HG03025 (cell line): ENCODE measurements at regions not wholly inside any gene's neighbourhood (a gene's known extent, or its start where the extent isn't known, plus 50 kb on each side); places are given as distances from the start of the nearest gene placed in this dataset.

Source experiments
- ATAC-seq: cut with Tn5 transposase; IDR thresholded peaks from one replicate; pipeline ENCODE4 v1.9.1; 2021; ENCODE audit warnings: mild to moderate bottlenecking, moderate library complexity; ENCODE audit not compliant: unreplicated experiment, low FRiP score

- no peak for ATAC-seq
Measured at GRCh38 chr9:113646946-113647914, 183.7 kb downstream of the RGS3 start.

GRCh38 chr9:113648048-113648447 is 184.5 kb downstream of the RGS3 start:
- ATAC-seq = no peak

DNA sequence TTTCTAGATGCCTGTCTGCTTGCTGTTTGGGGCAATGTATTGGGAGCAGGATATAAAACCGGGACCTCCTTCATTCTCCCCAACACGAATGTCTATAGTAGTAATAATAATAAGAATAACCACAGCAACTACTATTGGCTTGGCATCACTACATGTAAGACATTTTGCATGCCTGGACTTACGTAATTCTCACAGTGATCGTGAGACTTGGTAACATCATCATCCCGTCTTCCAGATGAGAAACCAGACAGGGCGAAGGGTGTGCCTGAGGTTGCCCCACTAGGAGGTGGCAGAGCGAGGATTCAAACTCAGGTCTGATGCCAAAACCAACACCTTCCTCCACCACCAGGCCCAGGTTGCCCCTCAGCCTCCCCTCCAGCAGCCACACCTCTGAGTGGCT is 185.1 kb downstream of the RGS3 start:
- ATAC-seq = no peak

DNA sequence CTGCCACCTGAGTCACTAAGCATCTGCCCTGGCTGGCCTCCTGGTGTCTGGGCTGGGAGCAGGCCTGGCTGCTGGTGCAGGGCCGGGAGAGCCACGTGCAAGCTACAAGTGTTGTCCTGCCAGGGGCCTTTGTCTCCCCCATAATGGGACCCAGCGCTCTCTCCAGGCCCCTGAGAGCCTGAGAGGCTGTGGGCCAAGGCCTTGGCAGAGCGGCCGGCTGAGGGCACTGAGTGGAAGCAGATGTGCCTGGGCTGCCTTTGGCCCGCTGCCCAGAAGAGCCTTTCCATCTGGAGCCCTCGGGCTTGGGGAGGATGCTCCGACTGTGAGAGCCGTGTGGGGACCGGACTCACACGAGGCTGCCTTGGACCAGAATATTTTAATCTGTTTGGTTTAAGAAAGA is 185.5 kb downstream of the RGS3 start:
- ATAC-seq = no peak

DNA sequence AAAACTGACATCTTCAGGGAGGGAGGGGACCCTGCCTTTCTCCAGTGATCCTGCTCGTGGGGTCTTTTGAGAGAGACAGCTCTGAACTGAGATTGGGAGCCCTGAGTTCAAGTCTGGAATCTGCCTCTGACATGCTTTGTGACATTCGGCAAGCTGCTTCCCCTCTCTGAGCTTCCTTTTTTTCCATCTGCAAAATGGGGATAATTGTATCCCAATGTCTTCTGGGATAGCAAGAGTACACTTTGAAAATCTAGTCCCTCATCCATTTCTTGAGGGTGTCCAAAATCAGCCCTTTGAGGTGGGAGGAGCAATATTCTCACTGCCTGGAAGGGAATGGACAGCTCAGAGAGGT is 186.3 kb downstream of the RGS3 start:
- no peak for ATAC-seq

GRCh38 chr9:113650207-113651131 is 186.9 kb downstream of the RGS3 start:
- no peak for ATAC-seq

GRCh38 chr9:113651896-113652295 is 188.4 kb downstream of the RGS3 start:
- no peak for ATAC-seq

DNA sequence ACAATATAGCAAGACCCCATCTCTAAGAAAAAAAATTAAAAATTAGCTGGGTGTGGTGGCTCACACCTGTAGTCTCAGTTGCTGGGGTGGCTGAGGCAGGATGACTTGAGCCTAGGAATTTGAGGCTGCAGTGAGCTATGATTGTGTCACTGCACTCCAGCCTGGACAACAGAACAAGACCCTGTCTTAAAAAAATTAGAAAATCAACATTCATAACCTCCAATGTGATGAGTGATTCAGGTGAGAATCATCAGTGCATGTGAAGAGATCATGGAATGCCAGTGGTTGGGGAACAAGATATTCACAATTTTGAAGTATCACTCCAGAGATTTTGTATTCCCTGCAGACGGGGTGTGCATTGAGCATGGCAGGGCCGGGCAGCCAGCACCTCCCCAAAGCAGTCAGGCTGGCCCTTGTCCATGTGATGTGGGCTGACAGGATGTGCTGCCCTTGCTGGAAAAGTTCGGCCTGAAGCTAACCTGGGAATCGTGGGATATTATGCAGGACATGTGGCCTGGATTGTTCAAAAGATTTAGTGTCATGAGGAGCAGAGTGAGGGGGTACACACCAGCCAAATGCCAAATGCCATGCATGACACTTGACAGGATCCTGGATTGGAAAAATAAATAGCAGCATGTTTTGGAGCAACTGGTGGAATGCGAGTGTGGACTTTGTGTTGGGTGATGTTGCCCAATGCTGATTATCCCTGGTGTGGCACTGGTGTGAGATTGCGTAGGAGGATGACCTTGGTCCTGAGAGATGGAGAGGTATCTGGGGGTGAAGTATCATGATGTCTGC is 189.0 kb downstream of the RGS3 start:
- no peak for ATAC-seq

GRCh38 chr9:113653746-113654604 is 190.4 kb downstream of the RGS3 start:
- no peak for ATAC-seq

DNA sequence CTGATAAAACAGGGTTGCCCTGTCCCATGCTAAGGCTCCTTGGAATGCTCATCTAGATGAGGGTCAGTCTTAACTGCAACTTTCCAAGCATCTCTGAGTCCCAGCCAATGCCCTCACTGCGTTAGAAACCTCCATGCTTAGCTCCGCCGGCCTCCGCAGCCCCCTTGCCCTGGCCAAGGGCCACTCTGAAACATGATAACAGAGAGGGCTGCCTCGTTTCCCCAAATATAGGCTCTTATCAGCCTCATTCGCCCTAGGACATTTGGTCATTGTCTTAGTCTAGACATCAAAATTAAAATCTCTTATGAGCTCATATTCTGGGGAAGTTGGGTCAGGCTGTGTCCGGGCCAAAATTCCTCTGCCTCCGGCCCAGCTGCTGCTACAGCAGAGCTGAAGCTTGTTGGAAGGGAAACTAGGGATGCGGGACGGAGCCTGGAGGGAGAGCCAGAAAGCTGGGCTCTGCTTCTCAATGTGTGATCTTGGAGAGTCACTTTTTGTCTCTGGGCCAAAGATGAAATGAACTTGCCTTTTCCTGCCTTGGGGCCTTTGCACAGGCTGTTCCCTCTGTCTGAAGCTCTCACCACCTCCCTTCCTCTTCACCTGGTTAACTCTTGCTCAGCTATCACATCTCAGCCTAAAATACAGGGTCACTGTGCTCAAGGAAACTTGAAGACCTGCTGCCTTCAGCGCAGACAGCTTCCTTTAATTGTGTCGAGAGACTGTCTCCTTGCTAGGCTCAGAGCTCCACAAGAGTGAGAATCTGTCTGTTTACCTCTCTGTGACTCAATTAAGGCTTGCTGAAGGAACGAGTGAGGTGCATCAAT is 191.3 kb downstream of the RGS3 start:
- no peak for ATAC-seq

GRCh38 chr9:113656771-113657670 is 193.5 kb downstream of the RGS3 start:
- ATAC-seq = no peak

- peak; percentile 70 for ATAC-seq
Measured at GRCh38 chr9:113657765-113658544, 194.4 kb downstream of the RGS3 start.

DNA sequence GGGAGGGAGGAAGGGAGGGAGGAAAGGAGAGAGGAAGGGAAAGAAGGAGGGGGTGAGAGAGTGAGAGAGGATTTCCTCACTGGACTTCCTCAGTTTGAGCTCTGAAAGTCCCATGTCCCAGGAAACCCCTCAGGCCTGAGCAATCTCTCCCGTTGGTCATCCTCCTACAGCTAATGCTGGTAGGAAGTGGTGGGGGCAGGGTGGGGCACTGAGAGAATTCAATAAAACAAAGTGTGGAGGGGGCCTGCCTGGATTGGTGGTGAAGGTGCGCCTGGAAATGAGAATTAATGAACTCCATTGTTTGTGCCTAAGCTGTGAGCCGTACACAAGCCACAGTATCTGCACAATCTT is 195.0 kb downstream of the RGS3 start:
- no peak for ATAC-seq

DNA sequence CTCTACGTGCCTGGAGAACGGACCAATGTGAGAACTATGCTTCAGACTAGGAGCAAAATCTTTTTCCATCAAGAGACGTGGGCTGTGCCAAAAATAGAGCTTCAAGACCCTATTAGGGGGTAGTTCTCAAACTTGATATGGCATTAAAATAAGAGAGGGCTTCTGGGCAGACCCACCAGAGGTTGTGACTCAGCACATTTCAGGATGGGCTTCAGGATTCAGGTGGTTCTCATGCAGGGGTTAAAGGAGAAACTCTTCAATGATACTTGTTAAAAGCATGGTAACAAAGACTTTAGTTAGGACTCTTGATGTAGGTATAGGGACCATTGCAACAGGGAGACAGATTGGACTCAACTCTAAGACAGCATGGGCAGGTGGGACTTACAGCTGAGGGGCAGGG is 195.5 kb downstream of the RGS3 start:
- no peak for ATAC-seq

DNA sequence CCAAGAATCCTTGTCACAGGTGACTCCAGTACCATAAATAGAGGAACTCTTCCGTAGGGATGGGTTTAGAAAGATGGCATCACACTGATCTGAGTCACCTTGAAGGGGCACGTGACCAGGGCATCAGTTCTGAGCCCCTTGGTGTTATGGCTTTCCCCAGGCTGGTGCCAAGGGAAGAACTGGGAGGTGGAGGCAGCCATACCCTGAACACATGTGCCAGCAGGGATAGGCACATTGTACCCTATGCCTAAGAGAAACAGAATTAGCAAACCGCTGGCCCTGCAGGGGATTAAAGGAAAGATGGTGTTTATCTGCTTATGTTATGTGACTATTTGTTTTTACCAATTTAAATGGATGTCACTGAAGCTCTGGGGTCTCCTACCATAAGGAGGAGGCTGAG is 196.2 kb downstream of the RGS3 start:
- no peak for ATAC-seq

GRCh38 chr9:113660196-113660595 is 196.7 kb downstream of the RGS3 start:
- no peak for ATAC-seq

DNA sequence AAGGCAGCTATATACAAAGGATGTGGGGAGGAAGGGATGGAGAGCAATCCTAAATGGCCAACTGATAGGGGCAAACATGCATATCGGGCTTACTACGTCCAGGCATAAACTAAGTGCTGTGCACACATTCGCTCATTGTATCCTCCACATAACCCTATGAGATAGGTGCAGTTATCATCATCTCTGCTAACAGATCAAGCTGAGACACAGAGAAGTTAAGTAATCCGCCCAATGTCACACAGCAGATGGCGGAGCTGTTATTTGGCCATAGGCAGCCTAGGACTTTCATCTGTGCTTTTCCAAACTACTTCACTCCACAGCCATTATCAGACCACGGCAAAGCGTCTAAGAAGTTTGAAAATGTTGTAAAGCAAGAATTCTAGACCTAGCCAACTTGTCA is 197.5 kb downstream of the RGS3 start:
- ATAC-seq = no peak
